AG08396 (cell line): ENCODE measurements at regions not wholly inside any gene's neighbourhood (a gene's known extent, or its start where the extent isn't known, plus 50 kb on each side); places are given as distances from the start of the nearest gene placed in this dataset.

ENCODE experiments used
- DNase-seq: peaks from one replicate; pipeline ENCODE4 v3.0.0; 2012; ENCODE audit warnings: low spot score, mixed read lengths

- no peak for DNase-seq
These were observed 133.6 kb downstream of the UBE2E3 start for GRCh38 chr2:181114021-181114420.

GRCh38 chr2:181116261-181116660 is 135.9 kb downstream of the UBE2E3 start:
- DNase-seq = no peak

- no peak for DNase-seq
These were observed 137.0 kb downstream of the UBE2E3 start for GRCh38 chr2:181117206-181117925.

- no peak for DNase-seq
These were observed 140.2 kb downstream of the UBE2E3 start for GRCh38 chr2:181120625-181121024.

GRCh38 chr2:181121996-181122395 is 141.6 kb downstream of the UBE2E3 start:
- DNase-seq = no peak

GRCh38 chr2:181122601-181123000 is 142.2 kb downstream of the UBE2E3 start:
- no peak for DNase-seq

GRCh38 chr2:181123798-181124231 is 143.4 kb downstream of the UBE2E3 start:
- no peak for DNase-seq

GRCh38 chr2:181124497-181124896 is 144.1 kb downstream of the UBE2E3 start:
- DNase-seq = no peak

- no peak for DNase-seq
These were observed 145.0 kb downstream of the UBE2E3 start for GRCh38 chr2:181125359-181125758.

GRCh38 chr2:181126311-181126868 is 146.0 kb downstream of the UBE2E3 start:
- no peak for DNase-seq

- DNase-seq = no peak
These were observed 147.8 kb downstream of the UBE2E3 start for GRCh38 chr2:181128199-181128598.

GRCh38 chr2:181129364-181130056 is 149.1 kb downstream of the UBE2E3 start:
- no peak for DNase-seq

GRCh38 chr2:181130686-181131085 is 150.3 kb downstream of the UBE2E3 start:
- DNase-seq = no peak

GRCh38 chr2:181131584-181131983 is 151.2 kb downstream of the UBE2E3 start:
- DNase-seq = no peak

- peak; percentile 7 for DNase-seq
These were observed 158.4 kb downstream of the UBE2E3 start for GRCh38 chr2:181138816-181139215.

GRCh38 chr2:181139831-181140230 is 159.4 kb downstream of the UBE2E3 start:
- DNase-seq = no peak

GRCh38 chr2:181140414-181140813 is 160.0 kb downstream of the UBE2E3 start:
- peak; percentile 14 for DNase-seq

- no peak for DNase-seq
These were observed 160.5 kb downstream of the UBE2E3 start for GRCh38 chr2:181140928-181141327.

GRCh38 chr2:181141676-181142075 is 161.3 kb downstream of the UBE2E3 start:
- DNase-seq = no peak

GRCh38 chr2:181142514-181142913 is 162.1 kb downstream of the UBE2E3 start:
- DNase-seq = no peak

GRCh38 chr2:181143790-181144300 is 163.4 kb downstream of the UBE2E3 start:
- DNase-seq = no peak

- DNase-seq = no peak
These were observed 165.2 kb downstream of the UBE2E3 start for GRCh38 chr2:181145645-181146044.

GRCh38 chr2:181146171-181146570 is 165.8 kb downstream of the UBE2E3 start:
- DNase-seq = no peak
